ENCODE measurements at regions not wholly inside any gene's neighbourhood (a gene's known extent, or its start where the extent isn't known, plus 50 kb on each side); places are given as distances from the start of the nearest gene placed in this dataset.

GRCh38 chr7:119838444-119838843 is 434.5 kb upstream of the KCND2 start:
- H3K4me1 ChIP-seq (ENCODE audit: control insufficient read depth in 5 of 5, insufficient read depth in 5 of 5, low read length in 5 of 5) = no peaks in the 10 kb centered on the region
- H3K27ac ChIP-seq (ENCODE audit: low read depth in 1 of 2, low read length in 1 of 2) = no peak overlapping the region
- 94 to 98% methylated on average over 6 of the region's 6 CpGs for WGBS, 2 donors
- peaks cover 0 to 8% (median 1%) of the 10 kb centered on the region in 4 donors for H3K9me3 ChIP-seq (ENCODE audit: control insufficient read depth in 4 of 4, insufficient read depth in 3 of 4, low read length in 3 of 4)
- DNase-seq (no peak), ATAC-seq (ENCODE audit: insufficient read depth, low FRiP score) (no peak)
- no peak overlapping the region for H3K9ac ChIP-seq (ENCODE audit: insufficient read depth in 1 of 2, low read length in 2 of 2)
- H3K36me3 ChIP-seq (ENCODE audit: control insufficient read depth in 4 of 4, insufficient read depth in 4 of 4, low read length in 4 of 4) = no peaks in the 10 kb centered on the region
- H3K4me3 ChIP-seq = no peak overlapping the region
- TF ChIP-seq CTCF (IDR thresholded peaks at IDR 0.05; ENCODE audit: control extremely low read depth, extremely low read depth) = no peak
- no peaks in the 10 kb centered on the region for H3K27me3 ChIP-seq (ENCODE audit: control insufficient read depth in 3 of 3, insufficient read depth in 3 of 3, low read length in 2 of 3)

GRCh38 chr7:119842337-119842736 is 430.6 kb upstream of the KCND2 start:
- Histone ChIP-seq H3K4me1 (ENCODE audit: control insufficient read depth in 5 of 5, insufficient read depth in 5 of 5, low read length in 5 of 5) (no peaks in the 10 kb centered on the region), H3K9me3 (ENCODE audit: control insufficient read depth in 4 of 4, insufficient read depth in 3 of 4, low read length in 3 of 4) (peaks cover 0 to 8% (median 1%) of the 10 kb centered on the region in 4 donors), H3K27me3 (ENCODE audit: control insufficient read depth in 3 of 3, insufficient read depth in 3 of 3, low read length in 2 of 3) (no peaks in the 10 kb centered on the region), H3K27ac (ENCODE audit: low read depth in 1 of 2, low read length in 1 of 2) (no peak overlapping the region), H3K4me3 (no peak overlapping the region), H3K36me3 (ENCODE audit: control insufficient read depth in 4 of 4, insufficient read depth in 4 of 4, low read length in 4 of 4) (no peaks in the 10 kb centered on the region), H3K9ac (ENCODE audit: insufficient read depth in 1 of 2, low read length in 2 of 2) (no peak overlapping the region)
- 44 to 61% methylated on average over 1 of the region's 1 CpG for WGBS, 2 donors
- ATAC-seq (ENCODE audit: insufficient read depth, low FRiP score) (no peak), DNase-seq (no peak)
- no peak for TF ChIP-seq CTCF (IDR thresholded peaks at IDR 0.05; ENCODE audit: control extremely low read depth, extremely low read depth)

GRCh38 chr7:119842786-119843185 is 430.2 kb upstream of the KCND2 start:
- no peak overlapping the region for H3K27ac ChIP-seq (ENCODE audit: low read depth in 1 of 2, low read length in 1 of 2)
- DNase-seq (no peak), ATAC-seq (ENCODE audit: insufficient read depth, low FRiP score) (no peak)
- H3K4me3 ChIP-seq = no peak overlapping the region
- WGBS, 2 donors = 68 to 72% methylated on average over 1 of the region's 1 CpG
- no peaks in the 10 kb centered on the region for H3K27me3 ChIP-seq (ENCODE audit: control insufficient read depth in 3 of 3, insufficient read depth in 3 of 3, low read length in 2 of 3)
- peaks cover 0 to 8% (median 1%) of the 10 kb centered on the region in 4 donors for H3K9me3 ChIP-seq (ENCODE audit: control insufficient read depth in 4 of 4, insufficient read depth in 3 of 4, low read length in 3 of 4)
- no peaks in the 10 kb centered on the region for H3K4me1 ChIP-seq (ENCODE audit: control insufficient read depth in 5 of 5, insufficient read depth in 5 of 5, low read length in 5 of 5)
- no peaks in the 10 kb centered on the region for H3K36me3 ChIP-seq (ENCODE audit: control insufficient read depth in 4 of 4, insufficient read depth in 4 of 4, low read length in 4 of 4)
- H3K9ac ChIP-seq (ENCODE audit: insufficient read depth in 1 of 2, low read length in 2 of 2) = no peak overlapping the region
- TF ChIP-seq CTCF (IDR thresholded peaks at IDR 0.05; ENCODE audit: control extremely low read depth, extremely low read depth) = no peak

GRCh38 chr7:119861385-119861784 is 411.6 kb upstream of the KCND2 start:
- TF ChIP-seq CTCF (IDR thresholded peaks at IDR 0.05; ENCODE audit: control extremely low read depth, extremely low read depth) = no peak
- no peaks in the 10 kb centered on the region for H3K4me1 ChIP-seq (ENCODE audit: control insufficient read depth in 5 of 5, insufficient read depth in 5 of 5, low read length in 5 of 5)
- no peak overlapping the region for H3K9ac ChIP-seq (ENCODE audit: insufficient read depth in 1 of 2, low read length in 2 of 2)
- DNase-seq (peak in 1 of 3 donors; percentile 5), ATAC-seq (ENCODE audit: insufficient read depth, low FRiP score) (no peak)
- H3K4me3 ChIP-seq = no peak overlapping the region
- no peaks in the 10 kb centered on the region for H3K36me3 ChIP-seq (ENCODE audit: control insufficient read depth in 4 of 4, insufficient read depth in 4 of 4, low read length in 4 of 4)
- H3K27me3 ChIP-seq (ENCODE audit: control insufficient read depth in 3 of 3, insufficient read depth in 3 of 3, low read length in 2 of 3) = no peaks in the 10 kb centered on the region
- no peak overlapping the region for H3K27ac ChIP-seq (ENCODE audit: low read depth in 1 of 2, low read length in 1 of 2)
- no peaks in the 10 kb centered on the region for H3K9me3 ChIP-seq (ENCODE audit: control insufficient read depth in 4 of 4, insufficient read depth in 3 of 4, low read length in 3 of 4)
